ENCODE measurements at regions not wholly inside any gene's neighbourhood (a gene's known extent, or its start where the extent isn't known, plus 50 kb on each side); places are given as distances from the start of the nearest gene placed in this dataset.

- H3K36me3 ChIP-seq (ENCODE audit: control insufficient read depth in 2 of 3, insufficient read depth in 3 of 3, low read length in 3 of 3) = no peaks in the 10 kb centered on the region
- no peak for TF ChIP-seq CTCF (IDR thresholded peaks at IDR 0.05; ENCODE audit: borderline replicate concordance, extremely low read depth, insufficient read depth)
- no peak for FAIRE-seq
- intact Hi-C loops (cut with DNase I) = no loop called here
- no peak overlapping the region for H3K9ac ChIP-seq (ENCODE audit: low read length in 3 of 3)
- H3K9me3 ChIP-seq (ENCODE audit: control insufficient read depth in 2 of 3, insufficient read depth in 1 of 3, low read length in 3 of 3) = no peaks in the 10 kb centered on the region
- no peak overlapping the region for H3K4me3 ChIP-seq (ENCODE audit: low read length in 3 of 3)
- no peak overlapping the region for H3K27ac ChIP-seq (ENCODE audit: low read depth in 2 of 2, low read length in 2 of 2)
- no peaks in the 10 kb centered on the region for H3K27me3 ChIP-seq (ENCODE audit: control insufficient read depth, insufficient read depth, low read length)
- no peak for DNase-seq
- H3K4me1 ChIP-seq (ENCODE audit: control insufficient read depth in 2 of 3, insufficient read depth in 2 of 3, low read depth in 1 of 3, low read length in 3 of 3) = no peaks in the 10 kb centered on the region
These were observed 196.0 kb upstream of the SLC39A10 start for GRCh38 chr2:195461010-195461409.

- no peak for DNase-seq
- no peaks in the 10 kb centered on the region for H3K4me1 ChIP-seq (ENCODE audit: control insufficient read depth in 2 of 3, insufficient read depth in 2 of 3, low read depth in 1 of 3, low read length in 3 of 3)
- no peaks in the 10 kb centered on the region for H3K9me3 ChIP-seq (ENCODE audit: control insufficient read depth in 2 of 3, insufficient read depth in 1 of 3, low read length in 3 of 3)
- H3K36me3 ChIP-seq (ENCODE audit: control insufficient read depth in 2 of 3, insufficient read depth in 3 of 3, low read length in 3 of 3) = no peaks in the 10 kb centered on the region
- no peaks in the 10 kb centered on the region for H3K27me3 ChIP-seq (ENCODE audit: control insufficient read depth, insufficient read depth, low read length)
- no peak overlapping the region for H3K4me3 ChIP-seq (ENCODE audit: low read length in 3 of 3)
- no peak for FAIRE-seq
- no peak overlapping the region for H3K27ac ChIP-seq (ENCODE audit: low read depth in 2 of 2, low read length in 2 of 2)
- no peak for TF ChIP-seq CTCF (IDR thresholded peaks at IDR 0.05; ENCODE audit: borderline replicate concordance, extremely low read depth, insufficient read depth)
- no peak overlapping the region for H3K9ac ChIP-seq (ENCODE audit: low read length in 3 of 3)
- intact Hi-C loops (cut with DNase I) = no loop called here
These were observed 198.1 kb upstream of the SLC39A10 start for GRCh38 chr2:195458936-195459335.

DNA sequence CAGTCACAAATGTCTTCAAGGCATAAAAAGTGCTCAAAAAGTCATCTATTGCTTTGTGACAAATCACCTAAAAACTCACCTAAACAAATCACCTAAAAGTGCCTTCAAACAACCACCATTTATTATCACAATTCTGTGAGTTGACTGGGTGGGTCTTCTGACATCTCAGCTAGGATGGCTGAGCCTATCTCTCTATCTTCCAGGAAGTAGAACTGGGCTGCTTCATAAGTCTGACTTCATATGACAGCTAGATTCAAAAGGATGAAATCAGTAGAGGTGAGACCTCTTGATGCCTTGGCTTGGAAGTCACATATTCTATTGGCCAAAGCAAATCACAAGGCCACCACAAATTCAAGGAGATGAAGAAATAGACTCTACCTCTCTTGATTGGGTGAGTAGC lies 199.2 kb upstream of the SLC39A10 start:
- Histone ChIP-seq H3K4me1 (ENCODE audit: control insufficient read depth in 2 of 3, insufficient read depth in 2 of 3, low read depth in 1 of 3, low read length in 3 of 3) (no peaks in the 10 kb centered on the region), H3K27me3 (ENCODE audit: control insufficient read depth, insufficient read depth, low read length) (no peaks in the 10 kb centered on the region), H3K9me3 (ENCODE audit: control insufficient read depth in 2 of 3, insufficient read depth in 1 of 3, low read length in 3 of 3) (no peaks in the 10 kb centered on the region), H3K4me3 (ENCODE audit: low read length in 3 of 3) (no peak overlapping the region), H3K9ac (ENCODE audit: low read length in 3 of 3) (no peak overlapping the region), H3K27ac (ENCODE audit: low read depth in 2 of 2, low read length in 2 of 2) (no peak overlapping the region), H3K36me3 (ENCODE audit: control insufficient read depth in 2 of 3, insufficient read depth in 3 of 3, low read length in 3 of 3) (no peaks in the 10 kb centered on the region)
- intact Hi-C loops (cut with DNase I) = no loop called here
- no peak for FAIRE-seq
- DNase-seq = no peak
- no peak for TF ChIP-seq CTCF (IDR thresholded peaks at IDR 0.05; ENCODE audit: borderline replicate concordance, extremely low read depth, insufficient read depth)

GRCh38 chr2:195456771-195457170 lies 200.3 kb upstream of the SLC39A10 start:
- no peaks in the 10 kb centered on the region for H3K9me3 ChIP-seq (ENCODE audit: control insufficient read depth in 2 of 3, insufficient read depth in 1 of 3, low read length in 3 of 3)
- H3K27me3 ChIP-seq (ENCODE audit: control insufficient read depth, insufficient read depth, low read length) = no peaks in the 10 kb centered on the region
- DNase-seq (no peak), FAIRE-seq (no peak)
- no peak overlapping the region for H3K4me3 ChIP-seq (ENCODE audit: low read length in 3 of 3)
- no peak overlapping the region for H3K27ac ChIP-seq (ENCODE audit: low read depth in 2 of 2, low read length in 2 of 2)
- TF ChIP-seq CTCF (IDR thresholded peaks at IDR 0.05; ENCODE audit: borderline replicate concordance, extremely low read depth, insufficient read depth) = no peak
- H3K36me3 ChIP-seq (ENCODE audit: control insufficient read depth in 2 of 3, insufficient read depth in 3 of 3, low read length in 3 of 3) = no peaks in the 10 kb centered on the region
- H3K4me1 ChIP-seq (ENCODE audit: control insufficient read depth in 2 of 3, insufficient read depth in 2 of 3, low read depth in 1 of 3, low read length in 3 of 3) = no peaks in the 10 kb centered on the region
- intact Hi-C loops (cut with DNase I) = no loop called here
- no peak overlapping the region for H3K9ac ChIP-seq (ENCODE audit: low read length in 3 of 3)
